ENCODE measurements at regions not wholly inside any gene's neighbourhood (a gene's known extent, or its start where the extent isn't known, plus 50 kb on each side); places are given as distances from the start of the nearest gene placed in this dataset.

DNA sequence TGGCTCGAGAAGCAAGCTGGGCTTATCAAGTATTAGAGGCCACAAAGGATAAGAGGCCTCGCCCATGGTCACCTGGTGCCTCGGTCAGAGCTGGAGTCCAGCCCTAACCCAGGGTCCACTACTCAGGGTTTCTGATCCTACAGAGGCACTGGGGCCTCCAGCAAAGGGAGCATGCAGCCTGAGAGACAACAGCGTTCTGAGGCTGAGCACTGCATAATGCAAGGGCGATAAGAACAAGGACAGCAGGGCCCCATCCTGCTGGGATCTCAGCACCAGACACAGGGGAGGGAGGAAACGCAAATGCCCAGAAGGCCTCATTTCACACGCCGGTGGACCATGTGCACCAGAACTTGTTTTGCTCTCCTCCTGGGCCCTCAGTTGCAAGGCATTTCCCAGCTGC is 63.0 kb downstream of the C5orf15 start:
- H3K4me1 Mint-ChIP-seq = peaks cover 9% of the 10 kb centered on the region
- H3K36me3 Mint-ChIP-seq (ENCODE audit: low read depth) = no peaks in the 10 kb centered on the region
- H3K9me3 Mint-ChIP-seq = no peaks in the 10 kb centered on the region

DNA sequence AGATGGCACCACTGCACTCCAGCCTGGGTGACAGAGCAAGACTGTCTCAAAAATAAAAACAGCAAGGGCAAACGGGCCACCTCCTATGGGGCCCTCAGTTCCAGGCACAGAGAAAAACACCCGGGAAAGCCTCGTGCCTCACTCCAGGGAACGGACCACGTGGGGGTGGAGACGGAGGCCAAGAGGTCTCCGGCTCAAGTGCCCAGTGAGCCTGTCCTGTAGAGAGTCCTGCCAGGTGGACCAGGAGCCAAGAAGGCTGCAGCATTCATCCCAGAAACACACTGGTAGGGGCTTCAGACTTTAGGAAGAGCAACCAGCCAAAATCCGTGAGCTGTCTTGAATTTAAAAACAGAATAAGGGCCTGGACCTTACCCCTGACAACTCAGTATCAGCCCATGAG is 63.8 kb downstream of the C5orf15 start:
- no peak for DNase-seq
- Mint-ChIP-seq H3K9me3 (no peaks in the 10 kb centered on the region), H3K27ac (no peak overlapping the region), H3K36me3 (ENCODE audit: low read depth) (no peaks in the 10 kb centered on the region), H3K4me3 (no peak overlapping the region), H3K4me1 (peaks cover 9% of the 10 kb centered on the region), H3K27me3 (ENCODE audit: insufficient read depth) (no peaks in the 10 kb centered on the region)
- no peak overlapping the region for H3K27ac ChIP-seq (ENCODE audit: low read depth, low read length)
- TF ChIP-seq, protein P1, sequence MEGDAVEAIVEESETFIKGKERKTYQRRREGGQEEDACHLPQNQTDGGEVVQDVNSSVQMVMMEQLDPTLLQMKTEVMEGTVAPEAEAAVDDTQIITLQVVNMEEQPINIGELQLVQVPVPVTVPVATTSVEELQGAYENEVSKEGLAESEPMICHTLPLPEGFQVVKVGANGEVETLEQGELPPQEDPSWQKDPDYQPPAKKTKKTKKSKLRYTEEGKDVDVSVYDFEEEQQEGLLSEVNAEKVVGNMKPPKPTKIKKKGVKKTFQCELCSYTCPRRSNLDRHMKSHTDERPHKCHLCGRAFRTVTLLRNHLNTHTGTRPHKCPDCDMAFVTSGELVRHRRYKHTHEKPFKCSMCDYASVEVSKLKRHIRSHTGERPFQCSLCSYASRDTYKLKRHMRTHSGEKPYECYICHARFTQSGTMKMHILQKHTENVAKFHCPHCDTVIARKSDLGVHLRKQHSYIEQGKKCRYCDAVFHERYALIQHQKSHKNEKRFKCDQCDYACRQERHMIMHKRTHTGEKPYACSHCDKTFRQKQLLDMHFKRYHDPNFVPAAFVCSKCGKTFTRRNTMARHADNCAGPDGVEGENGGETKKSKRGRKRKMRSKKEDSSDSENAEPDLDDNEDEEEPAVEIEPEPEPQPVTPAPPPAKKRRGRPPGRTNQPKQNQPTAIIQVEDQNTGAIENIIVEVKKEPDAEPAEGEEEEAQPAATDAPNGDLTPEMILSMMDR (conservative IDR thresholded peaks at IDR 0.05) = no peak
- no peaks in the 10 kb centered on the region for H3K36me3 ChIP-seq (ENCODE audit: control insufficient read depth, insufficient read depth, low read length)
- H3K9ac ChIP-seq (ENCODE audit: extremely low read depth, low read length, poor library complexity, severe bottlenecking) = no peak overlapping the region
- WGBS, 2 experiments (ENCODE audit: insufficient coverage in 1 of 2, insufficient read length in 1 of 2) = 93 to 100% methylated on average over 3 to 8 of the region's 8 CpGs
- no peaks in the 10 kb centered on the region for H3K27me3 ChIP-seq (ENCODE audit: control insufficient read depth, insufficient read depth, low read length, poor library complexity, severe bottlenecking)
- no peaks in the 10 kb centered on the region for H3K9me3 ChIP-seq (ENCODE audit: control insufficient read depth, low read length)
- no peaks in the 10 kb centered on the region for H3K4me1 ChIP-seq (ENCODE audit: control insufficient read depth, insufficient read depth, low read length)
- H3K4me3 ChIP-seq (ENCODE audit: low read length) = no peak overlapping the region

More for the DNA sequence above, 63.0 kb downstream of the C5orf15 start:
- no peak overlapping the region for H3K27ac Mint-ChIP-seq
- DNase-seq = no peak
- Histone ChIP-seq H3K9ac (ENCODE audit: extremely low read depth, low read length, poor library complexity, severe bottlenecking) (no peak overlapping the region), H3K27me3 (ENCODE audit: control insufficient read depth, insufficient read depth, low read length, poor library complexity, severe bottlenecking) (no peaks in the 10 kb centered on the region), H3K4me3 (ENCODE audit: low read length) (no peak overlapping the region), H3K27ac (ENCODE audit: low read depth, low read length) (no peak overlapping the region), H3K36me3 (ENCODE audit: control insufficient read depth, insufficient read depth, low read length) (no peaks in the 10 kb centered on the region), H3K9me3 (ENCODE audit: control insufficient read depth, low read length) (no peaks in the 10 kb centered on the region), H3K4me1 (ENCODE audit: control insufficient read depth, insufficient read depth, low read length) (no peaks in the 10 kb centered on the region)
- no peak overlapping the region for H3K4me3 Mint-ChIP-seq
- TF ChIP-seq, protein P1 (conservative IDR thresholded peaks at IDR 0.05) = no peak
- H3K27me3 Mint-ChIP-seq (ENCODE audit: insufficient read depth) = no peaks in the 10 kb centered on the region
- WGBS, 2 experiments (ENCODE audit: insufficient coverage in 1 of 2, insufficient read length in 1 of 2) = 87 to 90% methylated on average over 7 to 8 of the region's 8 CpGs

DNA sequence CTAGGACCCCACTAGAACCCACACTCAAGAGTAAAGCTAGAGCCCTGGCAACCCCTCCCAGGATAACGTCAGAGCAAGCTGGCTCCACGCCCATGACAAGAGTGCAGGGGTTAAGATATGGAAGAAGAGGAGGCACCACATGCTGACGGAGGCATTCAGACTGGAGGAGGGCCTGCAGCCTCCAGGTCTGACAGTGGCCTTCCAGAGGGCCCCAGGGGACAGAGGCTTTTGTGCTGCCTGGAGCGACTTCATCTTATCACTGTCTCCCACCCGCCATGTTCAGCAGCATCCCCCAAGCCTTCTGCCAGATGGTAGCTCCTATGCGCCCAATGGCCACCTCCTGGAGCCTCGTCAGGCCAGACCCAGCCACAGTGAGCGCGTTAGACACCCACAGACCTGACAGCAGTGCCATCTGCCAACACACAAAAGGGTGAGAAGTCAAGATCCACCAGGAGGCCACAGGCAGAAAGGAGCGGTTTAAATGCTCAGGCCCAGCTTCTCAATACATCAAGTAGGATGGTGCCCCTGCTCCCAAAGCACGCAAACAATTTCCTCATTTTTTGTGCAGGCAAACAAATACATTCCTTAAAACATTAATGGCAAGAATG is 65.8 kb downstream of the C5orf15 start:
- DNase-seq = no peak
- H3K4me1 Mint-ChIP-seq = peaks cover 9% of the 10 kb centered on the region
- H3K27me3 Mint-ChIP-seq (ENCODE audit: insufficient read depth) = no peaks in the 10 kb centered on the region
- no peaks in the 10 kb centered on the region for H3K36me3 ChIP-seq (ENCODE audit: control insufficient read depth, insufficient read depth, low read length)
- H3K4me3 Mint-ChIP-seq = no peak overlapping the region
- no peaks in the 10 kb centered on the region for H3K36me3 Mint-ChIP-seq (ENCODE audit: low read depth)
- TF ChIP-seq, protein P1 (conservative IDR thresholded peaks at IDR 0.05) = no peak
- H3K9me3 Mint-ChIP-seq = no peaks in the 10 kb centered on the region
- H3K4me1 ChIP-seq (ENCODE audit: control insufficient read depth, insufficient read depth, low read length) = no peaks in the 10 kb centered on the region
- no peaks in the 10 kb centered on the region for H3K27me3 ChIP-seq (ENCODE audit: control insufficient read depth, insufficient read depth, low read length, poor library complexity, severe bottlenecking)
- no peak overlapping the region for H3K27ac ChIP-seq (ENCODE audit: low read depth, low read length)
- H3K9ac ChIP-seq (ENCODE audit: extremely low read depth, low read length, poor library complexity, severe bottlenecking) = no peak overlapping the region
- H3K4me3 ChIP-seq (ENCODE audit: low read length) = no peak overlapping the region
- 90 to 92% methylated on average over 8 to 11 of the region's 11 CpGs for WGBS, 2 experiments (ENCODE audit: insufficient coverage in 1 of 2, insufficient read length in 1 of 2)
- H3K9me3 ChIP-seq (ENCODE audit: control insufficient read depth, low read length) = no peaks in the 10 kb centered on the region
- no peak overlapping the region for H3K27ac Mint-ChIP-seq

All from endodermal cell (in vitro differentiated cells).